OCI-LY7 (cell line): ENCODE measurements at regions not wholly inside any gene's neighbourhood (a gene's known extent, or its start where the extent isn't known, plus 50 kb on each side); places are given as distances from the start of the nearest gene placed in this dataset.

Source experiments
- CTCF ChIP-seq: fragments of 200-600 bp; sonication (generic); conservative IDR thresholded peaks from 2 replicates; pipeline ENCODE4 v1.5.1; 2014; ENCODE audit warnings: mild to moderate bottlenecking, antibody characterized with exemption, low read length, moderate library complexity, mixed read lengths
- EZH2phosphoT487 ChIP-seq: fragments of 200-600 bp; sonication (generic); IDR thresholded peaks from 2 replicates; pipeline ENCODE4 v1.6.1; 2018; ENCODE audit warnings: low read depth, borderline replicate concordance, mild to moderate bottlenecking, mixed run types, antibody characterized with exemption, low read length, moderate library complexity, mixed read lengths

GRCh38 chr3:72256716-72257115 is 471.8 kb upstream of the PROK2 start:
- TF ChIP-seq CTCF (no peak), EZH2phosphoT487 (no peak)
